Ecto neural progenitor cell (in vitro differentiated cells): ENCODE measurements at regions not wholly inside any gene's neighbourhood (a gene's known extent, or its start where the extent isn't known, plus 50 kb on each side); places are given as distances from the start of the nearest gene placed in this dataset.
"Not testable (repeated sequence)": the region's sequence is repeated elsewhere in the genome, so short reads cannot be mapped to it uniquely, and the experiment has no call there.

Experiments used
- DNase-seq: peaks from one replicate; pipeline ENCODE4 v3.0.0-alpha.2; 2018; ENCODE audit warnings: low spot score

DNA sequence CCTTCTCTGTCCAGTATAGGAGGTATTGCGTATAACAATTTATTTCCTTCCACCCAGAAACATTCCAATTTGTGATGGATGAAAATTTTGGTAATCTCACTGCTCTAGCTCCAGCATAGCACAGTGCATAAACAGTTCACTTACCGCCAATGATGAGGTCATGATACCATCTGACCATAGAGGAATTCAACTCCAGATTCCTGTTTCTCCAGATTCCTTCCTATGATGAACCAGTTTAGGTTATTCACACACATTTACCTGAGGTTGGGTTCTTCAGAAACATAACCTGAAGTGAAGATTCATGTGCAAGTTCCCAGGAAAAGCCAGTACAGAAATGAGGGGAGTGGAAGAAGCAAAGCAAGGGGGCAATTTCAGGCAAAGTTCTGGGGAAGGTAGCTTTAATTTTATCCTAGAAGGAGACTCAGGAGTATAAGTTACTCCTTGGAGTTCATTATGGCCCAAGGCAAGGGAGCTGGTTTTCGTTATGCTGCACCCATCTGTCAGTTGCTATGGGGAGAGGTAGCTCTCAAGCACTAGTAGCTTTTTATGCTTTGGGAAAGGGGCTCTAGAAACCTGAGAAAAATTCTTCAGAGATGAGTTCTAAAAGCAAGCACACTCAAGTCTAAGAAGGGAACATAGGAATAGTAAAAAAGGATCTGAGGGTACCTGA, 121.6 kb downstream of the CASP12 start:
- DNase-seq = no peak

- no peak for DNase-seq
Measured at GRCh38 chr11:104774578-104774977, 123.7 kb downstream of the CASP12 start.

DNA sequence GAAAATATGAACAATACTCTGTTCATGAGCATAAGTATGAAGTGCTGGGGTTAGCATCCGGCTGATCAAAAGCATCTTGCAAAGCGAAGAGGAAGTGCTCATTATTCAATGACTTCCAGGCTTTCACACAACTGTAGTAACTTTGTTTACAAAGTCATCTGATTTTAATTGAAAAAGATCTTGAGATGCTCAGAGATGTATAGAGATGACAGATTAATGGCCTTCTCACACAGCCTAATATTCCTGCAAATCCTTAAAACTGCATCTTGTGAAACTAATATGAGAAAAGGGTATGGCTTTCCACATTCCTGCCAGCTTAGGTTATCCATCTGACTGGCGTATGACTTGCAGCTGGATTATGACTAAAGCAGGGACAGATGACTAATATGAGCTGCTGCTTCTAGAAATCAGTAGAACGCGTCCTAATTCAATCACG, 125.4 kb downstream of the CASP12 start:
- DNase-seq = no peak

DNA sequence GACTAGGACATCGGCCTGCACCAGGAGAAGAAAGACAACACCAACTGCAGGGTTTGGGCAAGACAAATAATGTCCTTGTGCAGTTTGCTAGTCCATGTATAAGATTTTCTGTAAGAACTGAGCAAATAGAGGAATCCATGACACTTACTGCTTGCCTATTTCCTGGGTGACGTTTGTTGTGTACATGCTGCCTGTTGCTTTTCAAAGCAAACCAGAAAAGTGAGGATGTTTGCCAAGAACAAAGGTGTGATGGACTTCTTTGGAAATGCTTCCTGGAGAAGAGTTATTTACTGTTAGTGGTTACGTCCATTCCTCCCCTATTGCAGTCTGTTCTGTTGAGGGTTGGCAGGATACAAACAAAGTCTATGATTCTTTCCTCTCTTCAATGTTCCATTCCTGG, 126.5 kb downstream of the CASP12 start:
- no peak for DNase-seq

- DNase-seq = not testable (repeated sequence)
Measured at GRCh38 chr11:104771046-104771445, 127.2 kb downstream of the CASP12 start.

- no peak for DNase-seq
Measured at GRCh38 chr11:104765401-104766095, 132.7 kb downstream of the CASP12 start.

DNA sequence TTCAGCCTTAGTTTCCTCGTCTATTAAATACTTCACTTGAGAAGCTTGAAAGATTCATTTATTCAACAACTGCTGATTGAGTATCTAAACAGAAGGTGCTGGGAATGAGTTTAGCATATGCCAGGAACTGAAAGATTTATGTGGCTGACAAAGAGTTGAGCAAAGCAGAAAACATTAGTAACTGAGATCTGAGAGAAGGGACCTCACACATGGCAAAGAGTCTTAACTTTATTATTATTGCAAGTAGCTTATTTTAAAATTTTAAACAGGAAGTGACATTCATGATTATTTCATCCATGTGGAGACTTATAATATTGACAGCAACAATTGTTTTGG, 133.6 kb downstream of the CASP12 start:
- DNase-seq = no peak

- no peak for DNase-seq
Measured at GRCh38 chr11:104763930-104764709, 134.1 kb downstream of the CASP12 start.

DNA sequence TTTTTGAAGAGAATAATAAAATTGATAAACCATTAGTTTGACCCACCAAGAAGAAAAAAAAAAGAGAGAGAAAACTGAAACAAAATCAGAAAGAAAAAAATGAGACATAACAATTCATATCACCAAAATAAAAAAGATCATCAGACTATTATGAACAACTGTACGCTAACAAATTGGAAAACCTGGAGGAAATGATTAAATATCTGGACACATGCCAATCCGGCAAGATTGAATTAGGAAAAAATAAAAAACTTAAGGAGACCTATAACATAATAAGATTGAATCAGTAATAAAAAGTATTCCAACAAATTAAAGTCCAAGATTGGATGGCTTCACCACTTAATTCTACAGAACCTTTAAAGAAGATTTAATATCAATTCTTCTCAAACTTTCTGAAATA, 136.7 kb downstream of the CASP12 start:
- no peak for DNase-seq

DNA sequence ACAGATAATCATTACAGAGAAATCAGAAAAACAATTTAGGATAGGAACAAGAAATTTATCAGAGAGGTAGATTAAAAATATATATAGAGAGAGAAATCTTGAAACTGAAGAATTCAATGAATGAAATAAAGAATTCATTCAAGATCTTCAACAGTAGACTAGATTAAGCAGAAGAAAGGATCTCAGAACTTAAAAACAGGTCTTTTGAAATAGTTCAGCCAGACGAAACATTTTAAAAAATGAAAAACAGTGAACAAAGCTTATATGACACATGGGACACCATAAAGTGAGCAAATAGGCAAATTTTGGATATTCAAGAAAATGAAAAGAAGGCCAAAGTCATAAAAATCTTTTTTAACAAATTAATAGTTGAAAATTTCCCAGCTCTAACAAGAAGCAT, 138.8 kb downstream of the CASP12 start:
- no peak for DNase-seq

DNA sequence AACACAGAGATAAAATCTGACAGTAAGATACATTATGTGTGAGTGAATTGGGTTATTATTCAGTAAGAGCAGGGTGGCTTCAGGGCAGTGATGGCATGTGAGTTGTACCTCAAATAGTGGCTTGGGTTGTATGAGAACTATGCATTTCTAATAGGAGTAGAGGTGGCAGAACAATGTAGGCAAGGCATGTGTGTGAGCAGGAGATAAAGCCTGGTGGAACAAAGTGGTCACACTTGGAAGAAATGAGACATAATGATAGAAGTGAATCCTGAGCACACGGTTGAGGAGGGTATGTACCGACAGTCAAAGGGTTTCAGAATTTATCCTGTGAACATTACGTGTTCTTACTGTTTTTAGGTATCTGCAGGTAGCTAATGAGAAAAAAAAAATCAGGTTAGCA, 159.3 kb downstream of the CASP12 start:
- no peak for DNase-seq

DNA sequence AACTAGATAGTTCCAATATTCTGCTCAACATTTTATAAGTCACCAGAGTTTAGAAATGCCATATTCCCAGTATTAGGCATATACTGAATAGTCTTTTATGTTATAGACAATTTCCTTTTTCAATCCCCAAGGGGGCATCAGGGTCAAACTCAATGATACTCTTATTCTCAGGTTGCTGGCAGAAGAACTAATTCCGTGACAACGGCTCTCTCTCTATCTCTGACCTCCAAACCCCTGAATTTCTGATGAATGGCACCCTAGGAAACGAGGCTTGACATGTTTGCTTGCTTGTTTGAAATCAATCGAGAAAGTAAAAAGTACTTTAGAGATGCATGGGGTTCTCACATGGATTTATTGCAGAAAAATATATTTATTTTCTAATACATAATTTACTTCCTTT, 160.1 kb downstream of the CASP12 start:
- no peak for DNase-seq

DNA sequence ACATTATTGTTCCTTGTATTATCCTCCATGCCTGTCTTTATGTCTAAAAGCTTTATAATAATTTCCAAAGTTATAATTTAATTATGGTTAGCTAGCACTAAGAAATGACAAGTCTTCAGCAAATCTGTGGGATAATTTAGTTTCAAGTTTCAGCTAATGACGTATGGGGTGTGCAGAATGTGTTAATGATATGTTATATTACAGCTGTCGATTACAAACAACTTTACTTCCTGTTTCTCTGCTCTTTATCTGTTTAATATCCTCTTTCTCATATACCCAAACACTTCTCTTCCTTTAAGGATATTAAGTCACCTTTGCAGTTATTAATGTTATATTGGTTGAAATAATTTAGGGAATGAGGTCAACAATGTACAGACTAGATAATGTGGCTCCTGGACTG, 161.8 kb downstream of the CASP12 start:
- DNase-seq = no peak

GRCh38 chr11:104734998-104735397, 163.3 kb downstream of the CASP12 start:
- DNase-seq = no peak

DNA sequence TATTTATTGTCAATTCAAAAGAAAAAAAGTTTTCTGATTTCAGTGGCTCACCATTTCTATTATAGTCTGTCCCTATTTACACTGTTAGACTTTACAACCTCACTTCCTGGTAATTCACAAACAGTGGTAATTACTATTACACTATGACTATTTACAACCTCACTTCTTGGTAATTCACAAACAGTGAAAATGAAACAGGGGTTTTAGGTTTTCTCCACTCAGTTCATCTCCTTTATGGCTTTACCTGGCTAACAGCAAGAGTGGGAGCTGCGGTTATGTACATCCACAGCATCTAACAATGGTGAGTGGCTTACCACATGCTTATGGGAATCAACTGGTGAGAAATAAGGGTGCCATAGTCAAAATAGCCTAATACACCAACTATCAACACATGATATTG, 166.4 kb downstream of the CASP12 start:
- no peak for DNase-seq

DNA sequence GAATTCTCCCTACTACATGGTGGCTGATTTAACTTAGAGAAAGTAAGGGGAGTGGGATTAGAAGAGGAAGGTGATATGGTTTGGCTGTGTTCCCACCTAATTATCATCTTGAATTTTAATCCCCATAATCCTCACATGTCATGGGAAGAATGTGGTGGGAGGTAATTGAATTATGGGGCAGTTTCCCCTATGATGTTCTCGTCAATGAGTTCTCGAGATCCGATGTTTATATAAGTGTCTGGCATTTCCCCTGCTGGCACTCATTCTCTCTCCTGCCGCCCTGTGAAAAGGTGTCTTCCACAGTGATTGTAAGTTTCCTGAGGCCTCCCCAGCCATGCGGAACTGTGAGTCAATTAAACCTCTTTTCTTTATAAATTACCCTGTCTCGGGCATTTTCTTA, 169.3 kb downstream of the CASP12 start:
- DNase-seq = no peak

GRCh38 chr11:104727768-104728167, 170.5 kb downstream of the CASP12 start:
- no peak for DNase-seq

- no peak for DNase-seq
Measured at GRCh38 chr11:104727095-104727494, 171.2 kb downstream of the CASP12 start.

DNA sequence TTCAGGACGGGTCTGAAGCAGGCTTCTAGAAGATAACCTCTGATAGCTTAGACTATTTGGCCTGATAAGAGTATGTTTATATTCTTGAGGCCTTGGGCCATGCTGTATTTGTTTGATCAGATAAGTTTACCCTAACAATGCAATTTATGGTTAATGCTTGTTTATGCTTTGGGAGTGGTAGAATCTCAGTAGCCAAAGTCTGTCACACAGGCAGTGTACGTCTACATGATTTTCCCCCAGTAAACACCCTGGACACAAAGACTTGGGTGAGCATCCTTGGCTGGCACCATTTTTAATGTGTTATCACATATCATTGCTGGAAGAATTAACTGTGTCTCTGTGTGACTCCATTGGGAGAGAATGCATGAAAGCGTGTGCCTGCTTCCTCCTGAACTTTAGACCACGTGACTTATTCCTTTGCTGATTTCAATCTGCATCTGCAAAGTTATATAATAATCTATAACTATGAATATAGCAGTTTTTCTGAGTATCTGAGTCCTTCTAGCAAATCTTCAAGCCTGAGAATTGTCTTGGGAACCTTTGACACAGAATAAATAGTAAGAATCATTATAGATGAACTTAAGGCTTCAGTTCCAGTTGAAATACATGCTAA, 172.4 kb downstream of the CASP12 start:
- no peak for DNase-seq

DNA sequence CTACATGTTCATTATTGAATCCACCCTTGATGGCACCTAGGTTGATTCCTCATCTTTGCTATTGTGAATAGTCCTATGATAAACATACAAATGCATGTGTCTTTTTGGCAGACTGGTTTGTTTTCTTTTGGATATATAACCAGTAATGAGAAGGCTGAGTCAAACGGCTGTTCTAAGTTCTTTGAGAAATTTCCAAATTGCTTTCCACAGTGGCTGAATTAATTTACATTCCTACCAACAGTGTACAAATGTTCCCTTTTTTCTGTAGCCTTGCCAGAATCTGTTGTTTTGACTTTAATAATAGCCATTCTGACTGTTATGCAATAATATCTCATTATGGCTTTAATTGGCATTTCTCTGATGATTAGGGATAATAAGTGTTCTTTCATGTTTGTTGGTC, 184.9 kb downstream of the CASP12 start:
- DNase-seq = no peak

DNA sequence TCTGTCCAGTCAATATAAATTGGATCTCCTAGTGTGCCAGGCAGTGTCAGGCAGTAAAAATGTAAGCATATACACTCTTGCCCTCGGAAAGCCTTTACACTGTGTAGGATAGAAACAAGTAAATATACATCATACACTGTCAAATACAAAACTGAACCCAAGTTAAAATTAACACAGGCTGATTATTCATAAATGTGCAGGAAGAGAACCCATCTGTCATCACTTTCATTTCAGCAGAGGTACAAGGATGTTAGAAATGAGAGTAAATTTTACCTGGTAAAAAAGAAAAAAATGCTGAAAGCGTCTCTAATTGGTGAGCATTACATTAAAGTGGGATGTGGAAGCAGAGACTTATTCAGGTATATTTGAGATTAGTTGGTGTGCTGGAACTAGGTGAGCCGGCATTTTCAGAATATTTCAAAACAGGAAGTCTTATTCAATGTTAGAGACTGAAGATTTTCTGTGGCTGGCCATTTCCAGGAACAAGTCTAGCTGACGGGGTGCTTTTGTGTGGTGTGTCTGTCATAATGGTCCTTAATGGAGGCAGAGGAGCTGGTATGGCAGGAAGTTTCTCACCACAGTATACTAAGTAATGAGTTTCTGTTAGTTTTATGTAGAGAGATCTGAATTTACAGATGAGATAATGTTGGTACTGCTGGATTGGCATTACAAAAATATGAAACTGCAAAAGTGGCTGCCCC, 192.6 kb downstream of the CASP12 start:
- no peak for DNase-seq

DNA sequence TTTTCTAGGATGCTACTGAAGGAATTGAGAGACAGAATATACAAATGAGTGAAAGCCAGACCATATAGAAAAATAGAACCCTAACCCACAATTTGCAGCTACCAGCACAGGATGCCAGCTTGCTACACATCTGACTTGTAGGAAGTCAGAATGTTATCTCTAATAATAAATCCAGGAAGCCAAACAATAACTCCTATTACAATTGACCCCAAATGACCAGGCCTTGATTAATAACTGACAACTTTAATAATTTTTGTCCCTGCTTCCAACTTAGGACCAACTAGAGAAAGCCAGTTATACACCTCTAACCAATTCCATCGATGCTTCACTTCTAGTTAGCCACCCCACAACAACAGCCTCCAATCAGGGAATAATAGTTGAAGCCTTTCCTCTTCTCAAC, 193.4 kb downstream of the CASP12 start:
- DNase-seq = no peak
